Bronchial epithelial cell (primary cell): ENCODE measurements at regions not wholly inside any gene's neighbourhood (a gene's known extent, or its start where the extent isn't known, plus 50 kb on each side); places are given as distances from the start of the nearest gene placed in this dataset.

Experiments
- DNase-seq: peaks from one replicate; pipeline ENCODE4 v3.0.0-alpha.2; 2010; ENCODE audit warnings: low read depth
- FAIRE-seq: peaks from 2 replicates; lab custom pipeline; 2011; peaks lifted over from hg19 to GRCh38; lab: Jason Lieb, UNC
- H3K27me3 ChIP-seq: 2 replicates; pipeline ENCODE4 v1.5.1; 2011; ENCODE audit warnings: low read length; ENCODE audit not compliant: control insufficient read depth, insufficient read depth
- H3K36me3 ChIP-seq: 2 replicates; pipeline ENCODE4 v1.5.1; 2011; ENCODE audit warnings: low read length; ENCODE audit not compliant: control insufficient read depth, insufficient read depth
- H3K4me3 ChIP-seq: 2 replicates; pipeline ENCODE4 v1.5.1; 2011; ENCODE audit warnings: mild to moderate bottlenecking, low read depth, low read length, control low read depth
- TF ChIP-seq, protein P1 (sequence below): IDR thresholded peaks from 2 replicates; pipeline ENCODE4 v1.5.1; 2011; ENCODE audit warnings: mild to moderate bottlenecking, moderate library complexity, low read length, control low read depth, inconsistent platforms; ENCODE audit not compliant: insufficient read depth, severe bottlenecking

DNA sequence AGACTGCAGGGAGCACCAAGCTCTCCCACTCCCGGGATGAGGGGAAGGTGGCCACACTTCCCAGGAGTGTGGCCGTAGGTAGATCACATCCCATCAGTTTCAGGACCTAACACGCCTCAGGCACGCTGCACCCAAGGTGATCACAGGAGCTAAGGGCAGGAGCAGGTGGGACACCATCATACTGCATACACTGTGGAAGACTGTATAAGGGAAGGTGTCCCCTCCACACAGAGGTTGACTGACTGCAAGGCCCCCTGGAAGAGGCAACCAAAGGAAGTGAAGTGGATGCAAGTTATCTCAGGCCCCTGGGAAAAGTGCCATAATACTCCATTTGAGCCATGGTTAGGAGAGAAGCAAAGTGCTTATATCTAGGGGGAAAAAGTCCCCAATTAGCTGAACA is 351.9 kb upstream of the SMIM21 start:
- no peak for DNase-seq
- TF ChIP-seq, protein P1, sequence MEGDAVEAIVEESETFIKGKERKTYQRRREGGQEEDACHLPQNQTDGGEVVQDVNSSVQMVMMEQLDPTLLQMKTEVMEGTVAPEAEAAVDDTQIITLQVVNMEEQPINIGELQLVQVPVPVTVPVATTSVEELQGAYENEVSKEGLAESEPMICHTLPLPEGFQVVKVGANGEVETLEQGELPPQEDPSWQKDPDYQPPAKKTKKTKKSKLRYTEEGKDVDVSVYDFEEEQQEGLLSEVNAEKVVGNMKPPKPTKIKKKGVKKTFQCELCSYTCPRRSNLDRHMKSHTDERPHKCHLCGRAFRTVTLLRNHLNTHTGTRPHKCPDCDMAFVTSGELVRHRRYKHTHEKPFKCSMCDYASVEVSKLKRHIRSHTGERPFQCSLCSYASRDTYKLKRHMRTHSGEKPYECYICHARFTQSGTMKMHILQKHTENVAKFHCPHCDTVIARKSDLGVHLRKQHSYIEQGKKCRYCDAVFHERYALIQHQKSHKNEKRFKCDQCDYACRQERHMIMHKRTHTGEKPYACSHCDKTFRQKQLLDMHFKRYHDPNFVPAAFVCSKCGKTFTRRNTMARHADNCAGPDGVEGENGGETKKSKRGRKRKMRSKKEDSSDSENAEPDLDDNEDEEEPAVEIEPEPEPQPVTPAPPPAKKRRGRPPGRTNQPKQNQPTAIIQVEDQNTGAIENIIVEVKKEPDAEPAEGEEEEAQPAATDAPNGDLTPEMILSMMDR, result no peak
- Histone ChIP-seq H3K36me3 (no peaks in the 10 kb centered on the region), H3K27me3 (no peaks in the 10 kb centered on the region), H3K4me3 (no peak overlapping the region)
- FAIRE-seq, result no peak

DNA sequence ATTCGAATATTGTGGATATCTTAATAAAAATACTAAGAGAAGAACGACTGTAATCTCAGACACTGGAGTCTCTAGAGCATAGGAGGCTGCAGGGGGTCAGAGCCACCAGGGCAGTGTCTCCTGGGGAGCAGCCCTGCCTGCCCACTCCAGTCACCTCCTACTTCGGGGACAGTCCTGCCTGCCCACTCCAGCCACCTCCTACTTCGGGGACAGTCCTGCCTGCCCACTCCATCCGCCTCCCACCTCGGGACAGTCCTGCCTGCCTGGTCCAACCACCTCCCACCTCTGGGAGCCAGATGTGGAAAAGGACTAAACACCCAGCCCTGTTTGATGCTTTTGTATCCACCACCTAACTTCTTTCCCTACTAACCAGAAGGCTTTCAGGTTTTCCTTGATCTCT is 350.1 kb upstream of the SMIM21 start:
- Histone ChIP-seq H3K27me3 (no peaks in the 10 kb centered on the region), H3K4me3 (no peak overlapping the region), H3K36me3 (no peaks in the 10 kb centered on the region)
- FAIRE-seq (no peak), DNase-seq (no peak)
- TF ChIP-seq, protein P1, result no peak

DNA sequence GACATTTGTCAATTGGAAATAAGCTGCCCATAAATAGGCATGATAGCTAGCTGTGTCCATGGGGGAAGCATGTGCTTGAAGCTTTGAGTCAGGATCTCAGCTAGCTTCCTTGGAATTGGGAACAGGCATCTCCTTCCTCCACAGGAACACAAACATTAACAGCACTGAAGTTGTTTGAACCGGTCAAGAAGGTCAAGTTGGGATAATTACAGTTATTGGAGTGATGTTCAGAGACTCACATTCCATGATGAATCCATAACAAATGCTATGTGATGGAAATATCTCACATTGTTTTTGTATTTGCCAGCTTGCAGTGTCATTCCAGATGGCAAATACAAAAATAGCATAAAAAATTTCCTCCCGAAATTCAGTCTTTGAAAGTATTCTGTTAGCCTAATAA is 347.6 kb upstream of the SMIM21 start:
- DNase-seq (no peak), FAIRE-seq (no peak)
- Histone ChIP-seq H3K27me3 (no peaks in the 10 kb centered on the region), H3K4me3 (no peak overlapping the region), H3K36me3 (no peaks in the 10 kb centered on the region)
- TF ChIP-seq, protein P1, result no peak

DNA sequence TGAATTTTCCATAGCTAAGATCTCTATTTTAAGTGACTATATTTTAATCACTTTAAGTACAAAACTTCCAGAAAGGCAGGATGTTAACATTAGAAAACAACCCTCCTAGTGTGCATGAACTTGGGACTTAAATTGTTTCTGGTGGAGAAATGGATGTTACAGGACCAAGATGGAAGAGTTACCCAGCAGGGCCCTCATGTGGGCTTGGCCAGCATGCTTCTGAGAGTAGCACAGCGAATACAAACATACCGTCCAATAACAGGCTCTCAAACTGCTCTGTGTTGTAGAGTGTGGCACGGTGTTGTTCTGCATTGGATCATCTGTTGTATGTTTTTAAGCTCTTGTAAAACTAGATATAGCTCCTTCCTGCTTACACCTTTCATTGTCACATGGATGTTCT is 346.1 kb upstream of the SMIM21 start:
- TF ChIP-seq, protein P1, result no peak
- H3K27me3 ChIP-seq, result no peaks in the 10 kb centered on the region
- no peak for DNase-seq
- no peaks in the 10 kb centered on the region for H3K36me3 ChIP-seq
- peak; percentile 66 for FAIRE-seq
- H3K4me3 ChIP-seq, result no peak overlapping the region

DNA sequence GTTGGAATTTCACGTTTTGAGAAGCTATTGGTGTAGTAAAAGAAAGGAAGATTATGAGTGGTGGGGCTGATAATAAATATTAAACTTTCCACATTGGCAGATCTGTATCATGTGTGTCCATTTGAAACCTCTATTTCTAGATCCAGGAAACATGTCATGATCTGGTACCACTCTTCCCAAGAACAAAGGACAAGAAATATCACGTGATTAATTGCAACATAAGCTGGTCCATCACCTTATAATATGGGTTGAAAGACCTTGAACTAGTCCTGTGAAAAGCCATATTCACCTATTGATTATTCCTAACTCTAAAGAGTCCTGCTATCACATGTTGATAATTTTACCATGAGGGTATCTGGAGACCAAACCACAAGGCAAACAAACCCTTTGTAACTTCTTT is 335.3 kb upstream of the SMIM21 start:
- TF ChIP-seq, protein P1, result no peak
- no peaks in the 10 kb centered on the region for H3K36me3 ChIP-seq
- no peak overlapping the region for H3K4me3 ChIP-seq
- DNase-seq, result no peak
- no peaks in the 10 kb centered on the region for H3K27me3 ChIP-seq
- no peak for FAIRE-seq

DNA sequence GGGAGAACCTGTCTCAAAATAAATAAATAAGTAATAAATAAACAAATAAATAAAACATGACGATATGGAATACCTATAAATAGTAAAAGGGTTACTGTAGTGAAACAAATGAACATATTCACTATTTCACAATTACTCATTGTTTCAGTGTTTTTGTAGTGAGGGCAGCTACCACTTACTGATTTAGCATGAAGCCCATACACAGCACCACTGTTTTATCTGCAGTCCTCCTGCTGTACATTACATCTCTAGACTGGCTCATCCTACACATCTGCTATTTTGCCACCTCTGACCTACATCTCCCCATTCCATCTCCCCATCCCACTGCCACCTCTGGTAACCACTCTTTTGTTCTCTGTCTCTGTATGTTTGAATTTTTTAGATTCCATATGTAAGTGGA is 332.7 kb upstream of the SMIM21 start:
- FAIRE-seq (no peak), DNase-seq (no peak)

More for the DNA sequence above, 332.7 kb upstream of the SMIM21 start:
- TF ChIP-seq, protein P1, result no peak
- H3K36me3 ChIP-seq, result no peaks in the 10 kb centered on the region
- H3K27me3 ChIP-seq, result no peaks in the 10 kb centered on the region
- H3K4me3 ChIP-seq, result no peak overlapping the region
